Ovary (tissue), 7 donors: ENCODE measurements at regions not wholly inside any gene's neighbourhood (a gene's known extent, or its start where the extent isn't known, plus 50 kb on each side); places are given as distances from the start of the nearest gene placed in this dataset.

Source experiments
- DNase-seq, 5 donors: peaks; one replicate each; pipeline ENCODE4 v3.0.0-alpha.2; 2019 to 2020
- H3K27ac ChIP-seq, 2 donors: fragments of 200-600 bp; one replicate each; pipeline versions ENCODE4 v1.5.1 to v1.8.0; 2019 to 2022
- H3K27me3 ChIP-seq: fragments of 200-600 bp; one replicate; pipeline ENCODE4 v1.8.0; 2022
- H3K36me3 ChIP-seq: fragments of 200-600 bp; sonication (generic); one replicate; pipeline ENCODE4 v1.5.1; 2019
- H3K4me1 ChIP-seq: one replicate; pipeline ENCODE4 v1.8.1; 2013; ENCODE audit warnings: mild to moderate bottlenecking, moderate library complexity; ENCODE audit not compliant: insufficient read depth
- H3K4me3 ChIP-seq: fragments of 200-600 bp; sonication (generic); one replicate; pipeline ENCODE4 v1.5.1; 2017
- H3K9me3 ChIP-seq, 2 donors: fragments of 200-600 bp in 1 of 2; sonication (generic) in 1 of 2; one replicate each; pipeline versions ENCODE4 v1.5.1 to v1.8.1; 2013 to 2019; ENCODE audit warnings: mild to moderate bottlenecking in 1 of 2, moderate library complexity in 1 of 2
- CTCF ChIP-seq, 3 donors: fragments of 450-650 bp in 2 of 3; fragments of 200-600 bp in 1 of 3; IDR thresholded peaks; one replicate each; pipeline versions ENCODE4 v1.5.1 to v1.8.0; 2016 to 2022; ENCODE audit warnings: antibody characterized with exemption in 3 of 3, mild to moderate bottlenecking in 1 of 3
- EP300 ChIP-seq: sonication (generic); formaldehyde crosslinking; IDR thresholded peaks from one replicate; pipeline ENCODE4 v1.6.1; 2017; ENCODE audit warnings: antibody characterized with exemption
- POLR2A ChIP-seq: fragments of 450-650 bp; IDR thresholded peaks from one replicate; pipeline ENCODE4 v1.6.1; 2017; ENCODE audit warnings: antibody characterized with exemption, mild to moderate bottlenecking, moderate library complexity
- WGBS, 3 donors: extraction: QIAGEN DNeasy Blood & Tissue Kit in 1 of 3; methylation state at CpG; one replicate each; pipeline versions ENCODE4 v1.1.5 to v1.1.7; 2013 to 2017; 5-methylcytosine and 5-hydroxymethylcytosine counted together
- intact Hi-C, 4 donors: fragments of 100-400 bp; cut with DNase I; formaldehyde crosslinking; loops; one replicate each; pipeline versions ENCODE4 v1.11.0 to v1.15.1; 2022 to 2023
- donor health status: DM: no; HTN: no; CAD: no; lungs with moderate emphysema.
- donor health status: DM: no; HTN: no; CAD: no.
- donor health status: Bipolar disorder and iron deficiency.
- donor health status: DM: no; HTN: no; CAD: no.
- donor health status: DM: yes; HTN: yes; CAD: no.

GRCh38 chr6:145241039-145241438 is 494.3 kb downstream of the EPM2A start:
- Histone ChIP-seq H3K9me3 (no peaks in the 10 kb centered on the region), H3K36me3 (no peaks in the 10 kb centered on the region), H3K4me1 (no peaks in the 10 kb centered on the region), H3K27ac (no peak overlapping the region), H3K27me3 (no peaks in the 10 kb centered on the region), H3K4me3 (no peak overlapping the region)
- intact Hi-C loops, result no loop called here
- WGBS, 3 donors, result 47 to 53% (median 49%) methylated on average over 3 of the region's 3 CpGs
- TF ChIP-seq CTCF (IDR thresholded peaks at IDR 0.05) (no peak), EP300 (no peak), POLR2A (no peak)
- no peak for DNase-seq

GRCh38 chr6:145241721-145242120 is 493.6 kb downstream of the EPM2A start:
- intact Hi-C loops, result no loop called here
- DNase-seq, result no peak
- Histone ChIP-seq H3K27ac (no peak overlapping the region), H3K36me3 (no peaks in the 10 kb centered on the region), H3K9me3 (no peaks in the 10 kb centered on the region), H3K27me3 (no peaks in the 10 kb centered on the region), H3K4me3 (no peak overlapping the region), H3K4me1 (no peaks in the 10 kb centered on the region)
- TF ChIP-seq CTCF (IDR thresholded peaks at IDR 0.05), result no peak
- TF ChIP-seq EP300, result no peak
- TF ChIP-seq POLR2A, result no peak
- WGBS, 3 donors, result 56 to 74% (median 68%) methylated on average over 3 of the region's 3 CpGs

- no peaks in the 10 kb centered on the region for H3K36me3 ChIP-seq
- TF ChIP-seq POLR2A, result no peak
- TF ChIP-seq EP300, result no peak
- TF ChIP-seq CTCF (IDR thresholded peaks at IDR 0.05), result no peak
- no peaks in the 10 kb centered on the region for H3K4me1 ChIP-seq
- intact Hi-C loops, result no loop called here
- no peak for DNase-seq
- no peak overlapping the region for H3K27ac ChIP-seq
- H3K4me3 ChIP-seq, result no peak overlapping the region
- WGBS, 3 donors, result 85 to 86% (median 85%) methylated on average over 3 of the region's 3 CpGs
- H3K9me3 ChIP-seq, result no peaks in the 10 kb centered on the region
- H3K27me3 ChIP-seq, result no peaks in the 10 kb centered on the region
Measured at GRCh38 chr6:145244349-145245100, 490.8 kb downstream of the EPM2A start.

- no peaks in the 10 kb centered on the region for H3K4me1 ChIP-seq
- H3K36me3 ChIP-seq, result no peaks in the 10 kb centered on the region
- TF ChIP-seq EP300 (no peak), POLR2A (no peak), CTCF (IDR thresholded peaks at IDR 0.05) (no peak)
- intact Hi-C loops, result no loop called here
- no peak for DNase-seq
- H3K27ac ChIP-seq, result no peak overlapping the region
- no peak overlapping the region for H3K4me3 ChIP-seq
- H3K27me3 ChIP-seq, result no peaks in the 10 kb centered on the region
- WGBS, 3 donors, result 65 to 72% (median 71%) methylated on average over 4 of the region's 4 CpGs
- no peaks in the 10 kb centered on the region for H3K9me3 ChIP-seq
Measured at GRCh38 chr6:145245119-145245518, 490.2 kb downstream of the EPM2A start.
